ENCODE measurements at regions not wholly inside any gene's neighbourhood (a gene's known extent, or its start where the extent isn't known, plus 50 kb on each side); places are given as distances from the start of the nearest gene placed in this dataset.

- H3K4me3 ChIP-seq, result peak overlapping the region in 1 of 12 donors; percentile 6
- H3K27me3 ChIP-seq, result no peaks in the 10 kb centered on the region
- no peak for DNase-seq
- intact Hi-C loops (cut with DNase I), result no loop called here
- H3K9me3 ChIP-seq, result no peaks in the 10 kb centered on the region
- no peak overlapping the region for H3K27ac ChIP-seq
- no peaks in the 10 kb centered on the region for H3K36me3 ChIP-seq
- WGBS, 4 donors, result 88 to 91% (median 90%) methylated on average over 1 of the region's 1 CpG
- TF ChIP-seq CTCF (IDR thresholded peaks at IDR 0.05) (no peak), POLR2A (IDR thresholded peaks at IDR 0.05) (no peak)
- no peak for ATAC-seq
- no peaks in the 10 kb centered on the region for H3K4me1 ChIP-seq
These were observed 797.4 kb downstream of the SUCLG1 start for GRCh38 chr2:83661711-83662110.

GRCh38 chr2:83654091-83654611, 804.9 kb downstream of the SUCLG1 start:
- H3K36me3 ChIP-seq, result no peaks in the 10 kb centered on the region
- DNase-seq, result no peak
- TF ChIP-seq CTCF (IDR thresholded peaks at IDR 0.05) (no peak), POLR2A (IDR thresholded peaks at IDR 0.05) (no peak)
- H3K9me3 ChIP-seq, result no peaks in the 10 kb centered on the region
- 53 to 68% (median 61%) methylated on average over 1 of the region's 1 CpG for WGBS, 4 donors
- no peak for ATAC-seq
- intact Hi-C loops (cut with DNase I), result no loop called here
- no peak overlapping the region for H3K4me3 ChIP-seq
- H3K27ac ChIP-seq, result no peak overlapping the region
- no peaks in the 10 kb centered on the region for H3K4me1 ChIP-seq
- H3K27me3 ChIP-seq, result no peaks in the 10 kb centered on the region

- H3K36me3 ChIP-seq, result no peaks in the 10 kb centered on the region
- ATAC-seq (no peak), DNase-seq (no peak)
- H3K9me3 ChIP-seq, result no peaks in the 10 kb centered on the region
- H3K4me3 ChIP-seq, result no peak overlapping the region
- no peaks in the 10 kb centered on the region for H3K27me3 ChIP-seq
- TF ChIP-seq POLR2A (IDR thresholded peaks at IDR 0.05), result no peak
- TF ChIP-seq CTCF (IDR thresholded peaks at IDR 0.05), result no peak
- intact Hi-C loops (cut with DNase I), result no loop called here
- no peaks in the 10 kb centered on the region for H3K4me1 ChIP-seq
- 76 to 86% (median 82%) methylated on average over 1 of the region's 1 CpG for WGBS, 4 donors
- no peak overlapping the region for H3K27ac ChIP-seq
These were observed 808.2 kb downstream of the SUCLG1 start for GRCh38 chr2:83650898-83651297.

- no peak for TF ChIP-seq CTCF (IDR thresholded peaks at IDR 0.05)
- no peak for TF ChIP-seq POLR2A (IDR thresholded peaks at IDR 0.05)
- DNase-seq, result no peak
- Histone ChIP-seq H3K27ac (no peak overlapping the region), H3K4me3 (no peak overlapping the region), H3K27me3 (no peaks in the 10 kb centered on the region), H3K36me3 (no peaks in the 10 kb centered on the region), H3K4me1 (no peaks in the 10 kb centered on the region), H3K9me3 (no peaks in the 10 kb centered on the region)
- ATAC-seq, result no peak
- intact Hi-C loops (cut with DNase I), result no loop called here
- WGBS, 4 donors, result 70 to 74% (median 72%) methylated on average over 2 of the region's 2 CpGs
These were observed 808.9 kb downstream of the SUCLG1 start for GRCh38 chr2:83650161-83650560.

Measured in heart left ventricle (tissue), 16 donors.